Mucosa of rectum (tissue), 2 donors: ENCODE measurements at regions not wholly inside any gene's neighbourhood (a gene's known extent, or its start where the extent isn't known, plus 50 kb on each side); places are given as distances from the start of the nearest gene placed in this dataset.

ENCODE experiments used
- H3K27ac ChIP-seq, 2 donors: one replicate each; pipeline ENCODE4 v1.7.0; 2013; ENCODE audit warnings: inconsistent platforms in 2 of 2, low read depth in 2 of 2, low read length in 2 of 2
- H3K27me3 ChIP-seq, 2 donors: one replicate each; pipeline ENCODE4 v1.7.0; 2013; ENCODE audit warnings: low read length in 2 of 2; ENCODE audit not compliant: control insufficient read depth in 2 of 2, insufficient read depth in 2 of 2
- H3K36me3 ChIP-seq, 2 donors: one replicate each; pipeline ENCODE4 v1.7.0; 2013; ENCODE audit warnings: low read length in 2 of 2; ENCODE audit not compliant: control insufficient read depth in 2 of 2, insufficient read depth in 2 of 2
- H3K4me1 ChIP-seq, 2 donors: one replicate each; pipeline ENCODE4 v1.7.0; 2013; ENCODE audit warnings: low read length in 2 of 2, mild to moderate bottlenecking in 1 of 2; ENCODE audit not compliant: control insufficient read depth in 2 of 2, insufficient read depth in 2 of 2
- H3K4me3 ChIP-seq, 2 donors: one replicate each; pipeline ENCODE4 v1.7.0; 2013; ENCODE audit warnings: low read length in 2 of 2
- H3K9ac ChIP-seq, 2 donors: one replicate each; pipeline ENCODE4 v1.7.0; 2013; ENCODE audit warnings: low read length in 2 of 2, low read depth in 1 of 2, mild to moderate bottlenecking in 1 of 2
- H3K9me3 ChIP-seq, 2 donors: one replicate each; pipeline ENCODE4 v1.7.0; 2013; ENCODE audit warnings: low read length in 2 of 2; ENCODE audit not compliant: control insufficient read depth in 2 of 2
- donor health status: healthy.
- donor health status: Normal muscosa, but diverticular disease.

DNA sequence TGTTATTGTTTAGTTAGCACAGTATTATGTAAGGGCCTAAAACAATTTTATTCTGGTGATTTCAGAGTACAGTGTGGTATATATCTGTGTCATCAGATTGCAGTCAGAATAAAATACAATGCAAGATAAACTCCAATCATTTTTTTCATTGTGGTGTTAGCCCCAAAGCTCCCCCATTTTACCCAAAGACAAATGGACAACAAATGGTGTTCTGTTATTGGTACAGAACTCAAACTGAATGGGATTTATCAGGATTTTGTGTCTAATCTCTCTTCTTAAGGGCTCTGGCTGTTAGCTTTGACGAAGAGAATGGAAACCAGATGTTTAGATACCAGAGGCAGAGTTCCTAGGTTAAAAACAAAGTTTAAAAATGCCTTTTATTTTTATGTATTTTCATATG is 163.1 kb upstream of the USP25 start:
- Histone ChIP-seq H3K27ac (no peak overlapping the region), H3K9me3 (no peaks in the 10 kb centered on the region), H3K27me3 (no peaks in the 10 kb centered on the region), H3K36me3 (no peaks in the 10 kb centered on the region), H3K9ac (no peak overlapping the region), H3K4me3 (no peak overlapping the region), H3K4me1 (peaks cover 0 to 4% of the 10 kb centered on the region in 2 donors)

GRCh38 chr21:15567191-15567590 is 162.6 kb upstream of the USP25 start:
- no peaks in the 10 kb centered on the region for H3K36me3 ChIP-seq
- H3K4me1 ChIP-seq = peaks cover 0 to 4% of the 10 kb centered on the region in 2 donors
- no peak overlapping the region for H3K27ac ChIP-seq
- no peaks in the 10 kb centered on the region for H3K27me3 ChIP-seq
- no peak overlapping the region for H3K4me3 ChIP-seq
- H3K9me3 ChIP-seq = no peaks in the 10 kb centered on the region
- no peak overlapping the region for H3K9ac ChIP-seq

DNA sequence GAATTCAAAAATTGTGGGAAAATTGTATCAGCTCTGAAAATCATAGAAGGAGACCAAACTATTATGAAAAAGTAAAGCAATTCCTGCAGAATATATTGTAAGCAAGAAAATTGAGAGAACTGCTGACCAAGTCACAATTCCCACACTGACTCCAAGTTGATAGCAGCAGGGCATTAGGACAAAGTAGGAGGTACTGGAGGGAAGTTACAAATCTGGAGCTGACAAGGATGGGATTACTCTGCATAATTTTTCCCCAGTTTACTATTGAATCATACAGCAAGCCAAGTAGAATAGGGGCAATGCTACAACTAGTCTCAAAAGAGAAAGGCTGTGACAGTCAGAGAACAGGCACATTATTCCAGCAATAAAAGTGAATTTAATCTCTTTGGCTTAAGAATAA is 161.3 kb upstream of the USP25 start:
- peaks cover 0 to 4% of the 10 kb centered on the region in 2 donors for H3K4me1 ChIP-seq
- no peaks in the 10 kb centered on the region for H3K36me3 ChIP-seq
- no peaks in the 10 kb centered on the region for H3K27me3 ChIP-seq
- no peaks in the 10 kb centered on the region for H3K9me3 ChIP-seq
- no peak overlapping the region for H3K27ac ChIP-seq
- H3K4me3 ChIP-seq = no peak overlapping the region
- no peak overlapping the region for H3K9ac ChIP-seq

DNA sequence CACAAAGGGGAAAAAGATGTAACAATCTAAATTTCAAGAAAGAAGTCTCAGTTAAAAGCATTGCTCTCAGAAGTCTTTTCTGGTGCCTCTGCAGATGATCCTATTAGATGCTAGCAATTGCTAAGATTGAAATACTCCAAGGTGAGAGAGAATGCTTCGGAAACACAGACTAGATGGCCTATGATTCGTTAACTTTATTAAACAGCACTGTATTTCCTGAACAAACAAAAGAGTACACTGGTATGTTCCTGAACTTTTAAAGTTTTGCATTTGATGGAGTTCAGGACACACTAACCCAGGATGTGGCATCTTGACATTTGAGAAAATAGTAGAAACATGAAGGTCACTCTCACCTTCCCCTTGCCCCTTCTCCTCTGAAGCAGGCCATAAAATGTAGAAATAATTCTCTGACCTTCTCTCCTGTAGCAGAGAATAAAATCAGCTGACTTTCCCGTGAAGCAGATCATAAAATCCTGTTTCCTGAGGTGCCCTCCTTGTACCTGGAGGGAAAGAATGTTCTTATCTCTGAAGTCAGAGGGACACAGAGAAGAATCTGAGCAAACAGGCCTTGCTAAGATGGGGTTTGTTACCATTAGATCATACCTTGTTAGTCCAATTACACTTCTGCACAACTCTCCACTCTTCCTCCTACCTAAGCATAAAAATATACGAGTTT is 142.9 kb upstream of the USP25 start:
- Histone ChIP-seq H3K27me3 (no peaks in the 10 kb centered on the region), H3K9ac (no peak overlapping the region), H3K9me3 (no peaks in the 10 kb centered on the region), H3K4me1 (peaks cover 0 to 6% of the 10 kb centered on the region in 2 donors), H3K36me3 (no peaks in the 10 kb centered on the region), H3K4me3 (no peak overlapping the region), H3K27ac (no peak overlapping the region)

- Histone ChIP-seq H3K9me3 (no peaks in the 10 kb centered on the region), H3K27ac (no peak overlapping the region), H3K4me3 (no peak overlapping the region), H3K4me1 (no peaks in the 10 kb centered on the region), H3K36me3 (no peaks in the 10 kb centered on the region), H3K9ac (no peak overlapping the region), H3K27me3 (no peaks in the 10 kb centered on the region)
Observed at GRCh38 chr21:15592271-15592860, 137.4 kb upstream of the USP25 start.

GRCh38 chr21:15592957-15593356 is 136.8 kb upstream of the USP25 start:
- no peaks in the 10 kb centered on the region for H3K27me3 ChIP-seq
- no peak overlapping the region for H3K27ac ChIP-seq
- H3K36me3 ChIP-seq = no peaks in the 10 kb centered on the region
- no peaks in the 10 kb centered on the region for H3K4me1 ChIP-seq
- no peak overlapping the region for H3K9ac ChIP-seq
- no peaks in the 10 kb centered on the region for H3K9me3 ChIP-seq
- H3K4me3 ChIP-seq = no peak overlapping the region

DNA sequence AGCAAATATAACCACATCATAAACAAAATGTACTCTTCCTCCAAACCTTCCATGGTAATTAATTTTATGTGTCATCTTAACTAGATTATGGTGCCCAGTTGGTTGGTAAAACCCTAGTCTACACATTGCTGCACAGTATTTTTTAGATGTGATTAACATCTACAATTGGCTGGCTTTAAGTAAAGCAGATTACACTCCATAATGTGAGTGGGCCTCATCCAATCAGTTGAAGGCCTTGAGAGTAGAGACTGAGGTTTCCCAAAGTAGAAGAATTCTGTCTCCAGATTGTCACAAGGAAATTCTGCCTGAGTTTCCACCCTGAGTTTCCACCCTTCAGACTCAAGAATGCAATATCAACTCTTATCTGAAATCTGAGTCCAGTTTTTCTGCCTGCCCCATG is 128.4 kb upstream of the USP25 start:
- no peak overlapping the region for H3K4me3 ChIP-seq
- H3K27me3 ChIP-seq = no peaks in the 10 kb centered on the region
- H3K36me3 ChIP-seq = no peaks in the 10 kb centered on the region
- no peak overlapping the region for H3K27ac ChIP-seq
- H3K4me1 ChIP-seq = no peaks in the 10 kb centered on the region
- H3K9me3 ChIP-seq = no peaks in the 10 kb centered on the region
- H3K9ac ChIP-seq = no peak overlapping the region

DNA sequence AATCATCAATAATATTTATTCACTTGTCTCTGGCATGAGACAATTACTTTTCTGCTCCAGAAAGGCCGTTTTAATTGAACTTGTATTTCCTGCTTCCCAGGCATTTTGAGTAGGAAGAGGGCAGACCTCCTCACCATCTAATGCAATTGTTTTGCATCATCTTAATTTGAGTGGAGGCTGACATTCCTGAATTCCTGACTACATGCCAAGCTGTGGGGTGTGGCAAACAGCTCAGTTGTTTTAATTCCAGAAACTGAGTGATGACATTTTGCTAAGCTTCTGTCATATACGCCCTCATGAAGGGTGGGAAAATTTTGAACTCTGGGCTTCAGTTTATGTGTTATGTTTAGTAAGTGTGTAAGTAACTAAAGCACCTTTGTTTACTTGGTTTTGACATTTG is 125.4 kb upstream of the USP25 start:
- Histone ChIP-seq H3K27ac (no peak overlapping the region), H3K4me3 (no peak overlapping the region), H3K9ac (no peak overlapping the region), H3K9me3 (no peaks in the 10 kb centered on the region), H3K4me1 (no peaks in the 10 kb centered on the region), H3K36me3 (no peaks in the 10 kb centered on the region), H3K27me3 (no peaks in the 10 kb centered on the region)

DNA sequence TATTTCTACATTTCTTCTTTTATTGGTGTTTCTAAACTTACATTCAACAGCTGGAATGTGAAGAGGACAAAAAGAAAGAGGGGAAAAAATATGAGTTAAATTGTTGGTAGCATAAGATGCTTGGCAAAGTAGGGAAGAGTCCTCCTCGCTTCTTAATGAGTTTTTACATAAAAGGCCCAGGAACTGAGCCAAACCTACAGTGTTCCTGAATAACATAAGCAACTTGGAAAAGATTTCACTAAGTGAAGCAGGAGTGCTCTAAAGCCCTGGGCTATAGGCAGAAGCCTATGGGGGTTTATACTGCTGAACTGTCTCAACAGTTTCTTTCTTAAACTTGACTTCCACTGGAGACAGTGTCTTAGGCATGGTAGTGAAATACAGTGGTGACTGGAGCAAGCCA is 115.0 kb upstream of the USP25 start:
- Histone ChIP-seq H3K27ac (no peak overlapping the region), H3K36me3 (no peaks in the 10 kb centered on the region), H3K9ac (no peak overlapping the region), H3K4me1 (no peaks in the 10 kb centered on the region), H3K4me3 (no peak overlapping the region), H3K27me3 (no peaks in the 10 kb centered on the region), H3K9me3 (no peaks in the 10 kb centered on the region)

GRCh38 chr21:15616864-15617574 is 112.8 kb upstream of the USP25 start:
- H3K36me3 ChIP-seq = no peaks in the 10 kb centered on the region
- no peak overlapping the region for H3K4me3 ChIP-seq
- H3K9me3 ChIP-seq = no peaks in the 10 kb centered on the region
- no peaks in the 10 kb centered on the region for H3K27me3 ChIP-seq
- H3K27ac ChIP-seq = no peak overlapping the region
- H3K4me1 ChIP-seq = no peaks in the 10 kb centered on the region
- H3K9ac ChIP-seq = no peak overlapping the region
